ENCODE measurements at regions not wholly inside any gene's neighbourhood (a gene's known extent, or its start where the extent isn't known, plus 50 kb on each side); places are given as distances from the start of the nearest gene placed in this dataset.

DNA sequence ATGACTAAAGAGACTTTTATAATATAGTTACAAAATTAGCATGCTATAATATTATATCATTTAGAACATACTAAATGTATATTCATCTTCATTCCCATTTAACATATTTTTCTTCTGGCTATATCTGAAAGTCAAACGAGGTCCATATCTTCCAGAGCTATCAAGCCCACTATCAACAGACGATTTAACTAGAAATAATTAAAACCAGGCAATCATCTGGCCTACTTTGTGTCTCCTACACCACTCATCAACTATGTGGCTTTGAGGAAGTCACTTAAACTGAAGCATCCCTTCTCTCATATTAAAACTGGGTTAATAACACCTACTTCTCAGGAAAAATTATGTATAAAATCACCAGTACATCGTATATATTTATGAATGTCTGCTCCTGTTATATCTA, 1330.5 kb upstream of the PABPC4L start:
- no peak for DNase-seq (ENCODE audit: low spot score)
- TF ChIP-seq, protein P1, sequence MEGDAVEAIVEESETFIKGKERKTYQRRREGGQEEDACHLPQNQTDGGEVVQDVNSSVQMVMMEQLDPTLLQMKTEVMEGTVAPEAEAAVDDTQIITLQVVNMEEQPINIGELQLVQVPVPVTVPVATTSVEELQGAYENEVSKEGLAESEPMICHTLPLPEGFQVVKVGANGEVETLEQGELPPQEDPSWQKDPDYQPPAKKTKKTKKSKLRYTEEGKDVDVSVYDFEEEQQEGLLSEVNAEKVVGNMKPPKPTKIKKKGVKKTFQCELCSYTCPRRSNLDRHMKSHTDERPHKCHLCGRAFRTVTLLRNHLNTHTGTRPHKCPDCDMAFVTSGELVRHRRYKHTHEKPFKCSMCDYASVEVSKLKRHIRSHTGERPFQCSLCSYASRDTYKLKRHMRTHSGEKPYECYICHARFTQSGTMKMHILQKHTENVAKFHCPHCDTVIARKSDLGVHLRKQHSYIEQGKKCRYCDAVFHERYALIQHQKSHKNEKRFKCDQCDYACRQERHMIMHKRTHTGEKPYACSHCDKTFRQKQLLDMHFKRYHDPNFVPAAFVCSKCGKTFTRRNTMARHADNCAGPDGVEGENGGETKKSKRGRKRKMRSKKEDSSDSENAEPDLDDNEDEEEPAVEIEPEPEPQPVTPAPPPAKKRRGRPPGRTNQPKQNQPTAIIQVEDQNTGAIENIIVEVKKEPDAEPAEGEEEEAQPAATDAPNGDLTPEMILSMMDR (IDR thresholded peaks at IDR 0.05) = no peak
- Histone ChIP-seq H3K4me3 (no peak overlapping the region), H3K27ac (no peak overlapping the region)

DNA sequence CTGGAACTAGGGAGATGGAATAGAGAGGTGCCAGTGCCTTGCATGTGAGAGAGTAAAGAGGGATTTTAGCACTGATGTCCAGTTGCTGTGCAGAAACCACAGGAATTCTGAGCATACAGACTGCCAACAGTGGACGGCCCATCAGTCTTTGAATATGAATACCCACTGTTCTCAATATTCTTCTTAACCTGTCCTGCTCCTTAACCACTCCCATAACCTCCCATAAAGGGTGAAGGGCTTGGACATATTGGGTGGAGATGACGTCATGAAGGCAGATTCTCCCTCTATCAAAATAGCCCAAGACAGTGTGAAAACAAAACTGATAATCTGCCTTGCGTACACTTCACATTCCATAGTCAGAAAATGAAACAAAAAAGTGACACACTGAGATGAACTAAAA, 1313.7 kb upstream of the PABPC4L start:
- Histone ChIP-seq H3K4me3 (no peak overlapping the region), H3K27ac (no peak overlapping the region)
- DNase-seq (ENCODE audit: low spot score) = no peak
- TF ChIP-seq, protein P1 (IDR thresholded peaks at IDR 0.05) = no peak

DNA sequence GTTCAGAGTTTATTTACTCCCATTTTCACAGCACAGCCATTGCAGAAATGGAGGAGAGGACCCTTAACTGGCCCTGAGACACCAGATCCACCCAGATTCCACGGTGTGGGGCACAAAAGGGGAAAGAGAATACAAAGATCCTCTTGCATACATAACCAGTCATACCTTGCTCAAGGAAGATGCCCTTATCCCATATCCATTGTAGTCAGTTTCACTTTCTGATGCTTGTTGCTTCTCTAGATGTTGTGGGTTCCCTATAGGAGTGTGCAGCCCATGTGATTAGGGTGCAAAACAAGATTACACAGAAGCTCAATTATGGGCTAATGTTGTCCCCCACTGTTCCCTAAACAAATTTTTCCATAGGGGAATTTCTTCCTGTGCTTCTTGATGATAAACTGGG, 1309.0 kb upstream of the PABPC4L start:
- H3K27ac ChIP-seq = no peak overlapping the region
- no peak overlapping the region for H3K4me3 ChIP-seq
- no peak for DNase-seq (ENCODE audit: low spot score)
- TF ChIP-seq, protein P1 (IDR thresholded peaks at IDR 0.05) = no peak

- no peak overlapping the region for H3K27ac ChIP-seq
- no peak for DNase-seq (ENCODE audit: low spot score)
- TF ChIP-seq, protein P1 (IDR thresholded peaks at IDR 0.05) = no peak
- H3K4me3 ChIP-seq = no peak overlapping the region
Observed at GRCh38 chr4:135508006-135508714, 1306.6 kb upstream of the PABPC4L start.

DNA sequence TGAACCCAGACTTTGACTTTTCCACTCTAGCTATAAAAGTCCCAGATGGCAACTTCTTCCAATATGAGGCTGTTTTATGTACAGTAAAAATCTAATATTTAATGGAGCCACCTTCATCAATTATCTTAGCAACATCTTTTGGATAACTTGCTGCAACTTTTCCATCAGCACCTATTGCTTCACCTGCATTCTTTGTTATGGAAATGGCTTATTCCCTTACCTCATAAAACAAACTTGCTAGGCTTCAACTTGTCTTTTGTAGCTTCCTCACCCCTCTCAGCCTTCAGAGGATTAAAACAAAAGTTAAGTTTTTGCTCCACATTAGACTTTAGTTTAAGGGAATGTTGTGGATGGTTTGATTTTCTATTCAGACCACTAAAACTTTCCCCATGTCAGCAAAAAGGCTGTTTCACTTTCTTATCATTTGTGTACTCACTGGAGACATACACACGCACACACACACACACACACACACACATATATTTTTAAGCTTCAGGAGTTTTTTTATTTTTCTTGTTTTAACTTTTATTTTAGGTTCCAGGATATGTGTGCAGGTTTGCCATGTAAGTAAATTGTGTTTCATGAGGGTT, 1296.1 kb upstream of the PABPC4L start:
- DNase-seq (ENCODE audit: low spot score) = no peak
- H3K4me3 ChIP-seq = no peak overlapping the region
- H3K27ac ChIP-seq = no peak overlapping the region
- TF ChIP-seq, protein P1 (IDR thresholded peaks at IDR 0.05) = no peak

- Histone ChIP-seq H3K27ac (no peak overlapping the region), H3K4me3 (no peak overlapping the region)
- no peak for DNase-seq (ENCODE audit: low spot score)
- TF ChIP-seq, protein P1 (IDR thresholded peaks at IDR 0.05) = no peak
Observed at GRCh38 chr4:135492439-135492838, 1290.8 kb upstream of the PABPC4L start.

GRCh38 chr4:135485371-135485770, 1283.8 kb upstream of the PABPC4L start:
- TF ChIP-seq, protein P1 (IDR thresholded peaks at IDR 0.05) = no peak
- no peak overlapping the region for H3K4me3 ChIP-seq
- DNase-seq (ENCODE audit: low spot score) = no peak
- no peak overlapping the region for H3K27ac ChIP-seq

Data from coronary artery (tissue), 2 donors.